Naive B cell (primary cell): ENCODE measurements at regions not wholly inside any gene's neighbourhood (a gene's known extent, or its start where the extent isn't known, plus 50 kb on each side); places are given as distances from the start of the nearest gene placed in this dataset.
"Not testable (repeated sequence)": the region's sequence is repeated elsewhere in the genome, so short reads cannot be mapped to it uniquely, and the experiment has no call there.

ENCODE experiments used
- ATAC-seq, 2 donors: fragments of 150-1000 bp; cut with Tn5 transposase; 2 replicates each; pipeline ENCODE4 v1.10.0; 2021; ENCODE audit warnings: low read depth in 2 of 2, mild to moderate bottlenecking in 2 of 2, moderate library complexity in 2 of 2
- DNase-seq: peaks from one replicate; pipeline ENCODE4 v3.0.0; 2022
- H3K27ac Mint-ChIP-seq, 6 donors: one replicate each; pipeline ENCODE4 v1.8.0; 2020 to 2022; ENCODE audit warnings: mild to moderate bottlenecking in 6 of 6, mixed read lengths in 6 of 6, moderate library complexity in 5 of 6, inconsistent platforms in 2 of 6
- H3K27me3 Mint-ChIP-seq, 3 donors: one replicate each; pipeline ENCODE4 v1.8.0; 2021 to 2022; ENCODE audit warnings: mixed read lengths in 3 of 3, mild to moderate bottlenecking in 1 of 3
- H3K36me3 Mint-ChIP-seq, 2 donors: one replicate each; pipeline ENCODE4 v1.8.0; 2020 to 2022; ENCODE audit warnings: mixed read lengths in 2 of 2, inconsistent platforms in 1 of 2, mild to moderate bottlenecking in 1 of 2
- H3K4me1 Mint-ChIP-seq, 3 donors: one replicate each; pipeline ENCODE4 v1.8.0; 2020 to 2022; ENCODE audit warnings: mixed read lengths in 3 of 3, inconsistent platforms in 1 of 3, mild to moderate bottlenecking in 1 of 3, moderate library complexity in 1 of 3
- H3K4me3 Mint-ChIP-seq, 8 donors: one replicate each; pipeline ENCODE4 v1.8.0; 2020 to 2022; ENCODE audit warnings: mild to moderate bottlenecking in 8 of 8, mixed read lengths in 8 of 8, moderate library complexity in 8 of 8, inconsistent platforms in 2 of 8
- H3K9me3 Mint-ChIP-seq, 7 donors: one replicate each; pipeline ENCODE4 v1.8.0; 2020 to 2022; ENCODE audit warnings: mixed read lengths in 7 of 7, mild to moderate bottlenecking in 5 of 7, inconsistent platforms in 2 of 7, moderate library complexity in 1 of 7

GRCh38 chr5:143920772-143921171 lies 108.8 kb downstream of the HMHB1 start:
- Mint-ChIP-seq H3K36me3 (no peaks in the 10 kb centered on the region), H3K27me3 (peaks cover 0 to 5% (median 4%) of the 10 kb centered on the region in 3 donors), H3K4me3 (no peak overlapping the region), H3K9me3 (no peaks in the 10 kb centered on the region), H3K4me1 (no peaks in the 10 kb centered on the region), H3K27ac (no peak overlapping the region)
- DNase-seq (no peak), ATAC-seq (no peak)

GRCh38 chr5:143921525-143922311 lies 109.8 kb downstream of the HMHB1 start:
- Mint-ChIP-seq H3K4me3 (no peak overlapping the region), H3K27ac (no peak overlapping the region), H3K9me3 (no peaks in the 10 kb centered on the region), H3K27me3 (peaks cover 0 to 11% (median 5%) of the 10 kb centered on the region in 3 donors), H3K36me3 (no peaks in the 10 kb centered on the region), H3K4me1 (no peaks in the 10 kb centered on the region)
- no peak for ATAC-seq
- no peak for DNase-seq

- no peak for ATAC-seq
- peak overlapping the region in 1 of 6 donors; percentile 52 for H3K27ac Mint-ChIP-seq
These were observed 110.8 kb downstream of the HMHB1 start for GRCh38 chr5:143922718-143923117.

DNA sequence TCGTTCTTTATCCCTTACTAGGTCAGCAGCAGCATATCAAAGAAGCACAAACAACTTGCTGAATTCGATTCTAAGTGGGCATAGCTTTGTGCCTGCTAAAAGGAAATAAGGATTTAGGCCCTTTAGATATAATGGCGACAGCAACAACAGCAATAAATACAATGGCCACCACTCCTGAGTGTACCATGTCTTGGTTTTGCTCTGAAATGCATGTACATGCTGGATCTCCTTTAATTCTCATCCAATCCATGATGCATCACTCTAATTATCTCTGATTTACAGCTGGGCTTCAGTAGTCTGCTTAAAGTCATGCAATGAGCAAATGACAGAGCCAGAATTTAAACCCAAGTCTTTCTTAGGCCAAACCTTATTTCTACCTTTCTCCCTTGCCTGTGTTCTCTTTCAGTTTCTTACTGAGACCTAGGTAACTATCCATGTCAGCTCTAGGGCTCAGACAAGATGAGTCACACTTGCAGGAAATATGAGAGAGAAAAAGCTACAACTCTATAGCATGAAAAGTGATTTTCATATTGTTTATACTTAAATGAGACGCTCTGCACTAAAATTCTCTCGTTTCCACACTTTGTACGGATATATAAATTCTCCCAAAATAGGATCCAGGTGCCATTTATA lies 111.8 kb downstream of the HMHB1 start:
- Mint-ChIP-seq H3K4me1 (no peaks in the 10 kb centered on the region), H3K4me3 (no peak overlapping the region)
- no peak for DNase-seq

More at GRCh38 chr5:143922718-143923117, 110.8 kb downstream of the HMHB1 start:
- DNase-seq: no peak
- Mint-ChIP-seq H3K9me3 (no peaks in the 10 kb centered on the region), H3K4me3 (no peak overlapping the region), H3K27me3 (peaks cover 0 to 14% (median 5%) of the 10 kb centered on the region in 3 donors), H3K36me3 (no peaks in the 10 kb centered on the region), H3K4me1 (no peaks in the 10 kb centered on the region)

DNA sequence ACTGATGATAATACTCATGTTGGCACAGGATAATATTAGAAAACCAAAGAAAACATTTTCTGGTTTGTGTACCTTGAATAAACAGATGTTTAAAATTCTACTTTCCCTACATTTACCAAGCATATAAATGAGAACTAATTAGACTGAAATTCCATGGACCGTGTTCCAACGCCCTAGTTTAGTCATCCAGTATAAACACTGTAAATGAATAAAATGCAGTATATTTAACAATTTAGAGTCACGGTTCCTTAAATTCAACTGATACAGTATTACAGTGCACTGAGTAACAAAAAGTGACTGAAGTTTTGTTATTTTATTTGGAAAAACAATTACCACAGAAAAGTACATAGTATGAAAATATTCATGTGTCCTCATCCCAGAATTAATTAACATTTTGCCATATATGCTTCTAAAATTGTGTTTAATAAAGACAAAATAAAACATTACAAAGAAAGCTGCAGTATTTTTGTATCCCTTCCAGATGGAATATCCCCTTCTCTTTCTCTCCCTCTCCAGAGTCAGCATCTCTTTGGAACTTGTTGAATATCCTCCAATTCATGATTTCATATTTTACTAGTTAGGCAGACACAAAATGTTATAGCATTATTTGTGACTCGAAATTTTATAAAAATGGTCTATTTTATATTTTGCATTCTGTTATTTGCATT lies 112.5 kb downstream of the HMHB1 start:
- H3K36me3 Mint-ChIP-seq: no peaks in the 10 kb centered on the region
- peaks cover 0 to 15% (median 0%) of the 10 kb centered on the region in 3 donors for H3K27me3 Mint-ChIP-seq
- DNase-seq (no peak), ATAC-seq (no peak)
- H3K4me3 Mint-ChIP-seq: no peak overlapping the region
- no peaks in the 10 kb centered on the region for H3K4me1 Mint-ChIP-seq
- H3K27ac Mint-ChIP-seq: no peak overlapping the region
- peaks cover 0 to 2% (median 0%) of the 10 kb centered on the region in 7 donors for H3K9me3 Mint-ChIP-seq

More for the DNA sequence above, 111.8 kb downstream of the HMHB1 start:
- Mint-ChIP-seq H3K9me3 (peaks cover 0 to 2% (median 0%) of the 10 kb centered on the region in 7 donors), H3K36me3 (no peaks in the 10 kb centered on the region), H3K27ac (no peak overlapping the region), H3K27me3 (peaks cover 0 to 15% (median 0%) of the 10 kb centered on the region in 3 donors)
- no peak for ATAC-seq

DNA sequence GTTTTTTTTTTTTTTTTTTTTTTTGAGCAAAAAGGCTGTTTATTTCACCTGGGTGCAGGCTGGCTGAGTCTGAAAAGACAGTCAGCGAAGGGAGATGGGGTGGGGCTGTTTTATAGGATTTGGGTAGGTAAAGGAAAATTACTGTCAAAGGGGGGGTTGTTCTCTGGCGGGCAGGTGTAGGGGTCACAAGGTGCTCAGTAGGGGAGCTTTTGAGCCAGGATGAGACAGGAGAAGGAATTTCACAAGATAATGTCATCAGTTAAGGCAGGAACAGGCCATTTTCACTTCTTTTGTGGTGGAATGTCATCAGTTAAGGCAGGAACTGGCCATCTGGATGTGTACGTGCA lies 113.0 kb downstream of the HMHB1 start:
- H3K4me1 Mint-ChIP-seq, H3K27ac Mint-ChIP-seq, H3K36me3 Mint-ChIP-seq, DNase-seq, ATAC-seq, H3K4me3 Mint-ChIP-seq, H3K9me3 Mint-ChIP-seq: not testable (repeated sequence)
- peaks cover 0 to 15% (median 0%) of the 10 kb centered on the region in 3 donors for H3K27me3 Mint-ChIP-seq

GRCh38 chr5:143929486-143929885 lies 117.5 kb downstream of the HMHB1 start:
- ATAC-seq: no peak
- H3K9me3 Mint-ChIP-seq: peaks cover 1 to 23% (median 10%) of the 10 kb centered on the region in 7 donors
- H3K27me3 Mint-ChIP-seq: peaks cover 0 to 14% (median 11%) of the 10 kb centered on the region in 3 donors
- H3K27ac Mint-ChIP-seq: no peak overlapping the region
- H3K4me3 Mint-ChIP-seq: no peak overlapping the region
- H3K4me1 Mint-ChIP-seq: no peaks in the 10 kb centered on the region
- no peak for DNase-seq
- peaks cover 0 to 7% of the 10 kb centered on the region in 2 donors for H3K36me3 Mint-ChIP-seq

DNA sequence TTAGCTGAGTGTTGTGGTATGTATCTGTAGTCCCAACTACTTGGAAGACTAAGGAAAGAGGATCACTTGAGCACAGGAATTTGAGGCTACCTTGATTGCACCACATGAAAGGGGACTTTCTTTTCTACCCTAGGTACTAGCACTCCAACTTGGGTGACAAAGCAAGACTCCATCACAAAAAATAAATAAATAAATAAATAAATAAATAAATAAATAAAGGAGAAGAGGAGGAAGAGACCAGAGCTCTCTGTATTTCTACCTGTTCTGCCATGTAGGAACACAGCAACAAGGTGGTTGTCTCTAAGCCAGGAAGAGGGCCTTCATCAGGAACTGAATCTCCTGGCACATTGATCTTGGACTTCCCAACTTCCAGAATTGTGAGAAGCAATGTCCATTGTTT lies 118.6 kb downstream of the HMHB1 start:
- Mint-ChIP-seq H3K4me1 (no peaks in the 10 kb centered on the region), H3K4me3 (no peak overlapping the region), H3K9me3 (peaks cover 5 to 34% (median 18%) of the 10 kb centered on the region in 7 donors), H3K27me3 (peaks cover 0 to 21% (median 11%) of the 10 kb centered on the region in 3 donors), H3K27ac (no peak overlapping the region), H3K36me3 (peaks cover 0 to 12% of the 10 kb centered on the region in 2 donors)
- no peak for ATAC-seq
- DNase-seq: no peak

DNA sequence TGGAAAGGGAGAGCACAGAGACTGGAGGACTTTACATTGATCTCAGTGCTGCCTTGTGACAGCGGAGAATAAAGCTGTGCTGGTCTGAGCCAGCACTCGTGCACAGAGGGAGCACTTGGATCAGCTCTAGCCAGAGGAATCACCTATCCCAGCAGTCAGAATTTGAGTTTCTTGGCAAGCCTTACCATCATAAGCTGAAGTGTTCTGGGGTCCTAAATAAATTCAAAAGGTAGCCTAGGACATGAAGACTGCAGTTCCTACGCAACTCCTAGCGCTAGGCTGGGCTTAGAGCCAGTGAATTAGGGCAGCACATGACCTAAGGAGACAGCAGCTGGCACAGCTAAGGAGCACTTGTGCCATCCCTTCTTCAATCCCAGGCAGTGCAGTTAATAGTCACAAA lies 119.5 kb downstream of the HMHB1 start:
- H3K4me1 Mint-ChIP-seq: no peaks in the 10 kb centered on the region
- H3K4me3 Mint-ChIP-seq: no peak overlapping the region
- no peak for ATAC-seq
- H3K27ac Mint-ChIP-seq: no peak overlapping the region
- no peak for DNase-seq
- H3K36me3 Mint-ChIP-seq: peaks cover 0 to 12% of the 10 kb centered on the region in 2 donors
- H3K9me3 Mint-ChIP-seq: peaks cover 5 to 39% (median 22%) of the 10 kb centered on the region in 7 donors
- H3K27me3 Mint-ChIP-seq: peaks cover 0 to 26% (median 6%) of the 10 kb centered on the region in 3 donors

- no peaks in the 10 kb centered on the region for H3K4me1 Mint-ChIP-seq
- DNase-seq (no peak), ATAC-seq (no peak)
- peaks cover 0 to 12% of the 10 kb centered on the region in 2 donors for H3K36me3 Mint-ChIP-seq
- H3K4me3 Mint-ChIP-seq: no peak overlapping the region
- peaks cover 5 to 39% (median 22%) of the 10 kb centered on the region in 7 donors for H3K9me3 Mint-ChIP-seq
- H3K27ac Mint-ChIP-seq: no peak overlapping the region
- H3K27me3 Mint-ChIP-seq: peaks cover 0 to 30% (median 8%) of the 10 kb centered on the region in 3 donors
These were observed 120.0 kb downstream of the HMHB1 start for GRCh38 chr5:143931986-143932385.

- no peak for DNase-seq
- no peak for ATAC-seq
- no peak overlapping the region for H3K27ac Mint-ChIP-seq
- peaks cover 5 to 39% (median 22%) of the 10 kb centered on the region in 7 donors for H3K9me3 Mint-ChIP-seq
- H3K4me3 Mint-ChIP-seq: no peak overlapping the region
- H3K27me3 Mint-ChIP-seq: peaks cover 0 to 31% (median 8%) of the 10 kb centered on the region in 3 donors
- H3K36me3 Mint-ChIP-seq: peaks cover 0 to 12% of the 10 kb centered on the region in 2 donors
- no peaks in the 10 kb centered on the region for H3K4me1 Mint-ChIP-seq
These were observed 120.6 kb downstream of the HMHB1 start for GRCh38 chr5:143932584-143932983.

DNA sequence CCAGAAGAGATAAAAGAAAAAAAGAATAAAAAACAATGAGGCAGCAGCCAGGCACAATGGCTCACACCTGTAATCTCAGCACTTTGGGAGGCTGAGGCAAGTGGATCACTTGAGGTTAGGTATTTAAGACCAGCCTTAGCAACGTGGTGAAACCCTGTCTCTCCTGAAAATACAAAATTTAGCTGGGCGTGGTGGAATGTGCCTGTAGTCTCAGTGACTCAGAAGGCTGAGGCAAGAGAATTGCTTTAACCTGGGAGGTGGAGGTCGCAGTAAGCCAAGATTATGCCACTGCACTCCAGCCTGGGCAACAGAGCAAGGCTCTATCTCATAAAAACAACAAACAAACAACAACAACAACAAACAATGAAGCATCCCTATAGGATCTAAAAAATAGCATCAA lies 121.5 kb downstream of the HMHB1 start:
- peaks cover 0 to 31% (median 6%) of the 10 kb centered on the region in 3 donors for H3K27me3 Mint-ChIP-seq
- ATAC-seq: no peak
- H3K27ac Mint-ChIP-seq: no peak overlapping the region
- no peaks in the 10 kb centered on the region for H3K4me1 Mint-ChIP-seq
- H3K4me3 Mint-ChIP-seq: no peak overlapping the region
- DNase-seq: no peak
- peaks cover 5 to 39% (median 22%) of the 10 kb centered on the region in 7 donors for H3K9me3 Mint-ChIP-seq
- H3K36me3 Mint-ChIP-seq: peaks cover 0 to 12% of the 10 kb centered on the region in 2 donors

DNA sequence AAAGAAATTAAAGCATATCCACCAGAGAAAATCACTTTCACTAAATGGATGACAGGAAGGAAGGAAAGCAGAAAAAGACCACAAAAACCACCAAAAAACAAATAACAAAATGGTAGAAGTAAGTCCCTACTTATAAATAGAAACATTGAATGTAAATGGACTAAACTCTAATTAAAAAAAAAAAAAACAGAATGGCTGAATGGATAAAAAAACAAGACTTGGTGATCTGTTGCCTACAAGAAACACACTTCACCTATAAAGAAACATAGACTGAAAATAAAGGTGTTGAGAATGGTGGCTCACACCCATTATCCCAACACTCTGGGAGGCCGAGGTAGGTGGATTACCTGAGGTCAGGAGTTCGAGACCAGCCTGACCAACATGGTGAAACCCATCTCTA lies 122.9 kb downstream of the HMHB1 start:
- no peak for ATAC-seq

More for the DNA sequence above, 122.9 kb downstream of the HMHB1 start:
- Mint-ChIP-seq H3K9me3 (peaks cover 5 to 46% (median 27%) of the 10 kb centered on the region in 7 donors), H3K4me1 (no peaks in the 10 kb centered on the region), H3K36me3 (peaks cover 0 to 12% of the 10 kb centered on the region in 2 donors), H3K4me3 (no peak overlapping the region), H3K27me3 (peaks cover 0 to 31% (median 6%) of the 10 kb centered on the region in 3 donors), H3K27ac (no peak overlapping the region)
- DNase-seq: no peak
